ENCODE measurements at regions not wholly inside any gene's neighbourhood (a gene's known extent, or its start where the extent isn't known, plus 50 kb on each side); places are given as distances from the start of the nearest gene placed in this dataset.

DNA sequence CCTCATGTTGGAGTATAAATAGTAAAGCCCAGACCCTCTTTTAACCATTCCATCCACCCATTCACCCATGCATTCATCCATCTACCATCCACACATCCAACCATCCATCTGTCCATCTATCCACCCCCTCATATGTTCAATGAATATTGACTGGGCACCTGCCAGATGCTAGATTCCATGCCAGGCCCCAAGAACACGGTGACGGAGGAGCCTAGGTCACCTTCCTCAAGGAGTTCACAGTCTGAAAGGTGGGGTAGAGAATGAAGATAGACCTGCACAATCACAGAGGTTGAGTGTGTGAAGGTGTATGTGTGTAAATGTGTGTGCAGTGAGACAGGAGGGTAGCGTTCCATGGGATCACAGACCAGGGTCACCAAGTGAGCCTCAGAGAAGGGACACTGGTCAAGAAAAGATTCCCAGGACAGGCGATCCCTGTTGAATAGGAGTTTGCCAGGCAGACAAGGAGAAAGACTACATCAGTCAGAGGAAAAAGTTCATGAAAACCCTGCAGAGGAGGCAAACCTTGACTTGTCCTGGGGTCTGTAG is 287.2 kb downstream of the CYP26B1 start (continued):
- TF ChIP-seq E2F8 (IDR thresholded peaks at IDR 0.05; ENCODE audit: low read depth, partially characterized antibody), result no peak
- TF ChIP-seq KAT2A (conservative IDR thresholded peaks at IDR 0.05; ENCODE audit: control insufficient read depth, low read depth, low read length), result no peak

DNA sequence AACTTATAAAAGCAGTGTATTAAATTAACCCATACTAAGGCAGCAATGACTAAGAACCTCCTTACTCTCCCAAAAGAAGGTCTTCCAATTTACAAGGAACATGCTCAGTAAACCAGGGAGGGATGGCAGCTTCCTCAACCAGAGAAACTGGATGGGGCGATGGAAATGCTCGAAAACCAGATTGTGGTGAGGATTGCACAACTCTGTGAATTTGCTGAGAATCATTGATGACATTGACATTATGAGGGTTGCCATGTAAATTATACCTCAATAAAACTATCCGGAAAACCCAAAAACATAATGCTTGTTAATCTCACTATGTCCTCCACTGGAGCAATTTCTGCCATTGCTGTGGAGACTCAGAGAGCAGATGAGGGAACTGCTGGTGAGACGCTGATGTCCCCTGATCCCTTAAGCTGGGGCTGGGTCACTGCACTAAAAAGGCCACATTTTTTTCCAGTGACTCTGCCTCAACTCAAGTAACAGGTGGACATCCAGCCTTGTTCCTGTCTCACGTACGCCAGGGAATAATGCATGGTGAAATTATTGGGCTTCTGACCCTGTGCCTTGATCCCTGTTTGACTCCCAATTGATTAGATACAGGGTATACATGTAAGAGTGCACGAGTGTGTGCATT is 288.3 kb downstream of the CYP26B1 start:
- CTCF ChIA-PET, result no interaction called here

More for the DNA sequence above, 288.3 kb downstream of the CYP26B1 start:
- H3K79me2 ChIP-seq (ENCODE audit: control insufficient read depth, insufficient read depth, low read length), result no peaks in the 10 kb centered on the region
- no peak for FAIRE-seq
- no peak overlapping the region for H3K4me3 ChIP-seq
- in situ Hi-C loops (cut with MboI), result no loop called here
- ChIA-PET SMC1A (ENCODE audit: uncharacterized antibody, unreplicated experiment) (no interaction called here), POLR2A (no interaction called here), RAD21 (ENCODE audit: unreplicated experiment) (no interaction called here)
- DNase-seq (ENCODE audit: low read depth, low spot score), result no peak
- no peaks in the 10 kb centered on the region for H4K20me1 ChIP-seq (ENCODE audit: control insufficient read depth, insufficient read depth)
- H3K36me3 ChIP-seq (ENCODE audit: control insufficient read depth in 2 of 2, insufficient read depth in 2 of 2, low read length in 1 of 2), result no peaks in the 10 kb centered on the region
- no peaks in the 10 kb centered on the region for H3K27me3 ChIP-seq (replicated peaks in 1 of 2; ENCODE audit: control insufficient read depth in 2 of 2, insufficient read depth in 2 of 2, low read length in 1 of 2)
- TF ChIP-seq NRF1 (conservative IDR thresholded peaks at IDR 0.05; ENCODE audit: low read depth, low read length) (no peak), NFXL1 (IDR thresholded peaks at IDR 0.05; ENCODE audit: borderline replicate concordance) (no peak), PAX8 (IDR thresholded peaks at IDR 0.05) (no peak), JUND (IDR thresholded peaks at IDR 0.05; ENCODE audit: low read depth, low read length) (no peak), ASH2L (IDR thresholded peaks at IDR 0.05; ENCODE audit: borderline replicate concordance, low read depth) (no peak)
- no peak overlapping the region for H3K27ac ChIP-seq (ENCODE audit: control insufficient read depth, insufficient read depth)
- intact Hi-C loops (cut with micrococcal nuclease; ENCODE audit: unreplicated experiment), result no loop called here
- H3K4me1 ChIP-seq (ENCODE audit: control insufficient read depth, insufficient read depth, low read length), result no peaks in the 10 kb centered on the region
- 48% methylated on average over 7 of the region's 7 CpGs for WGBS (ENCODE audit: insufficient coverage, insufficient replicate concordance, low lambda C conversion rate, missing lambda C conversion rate)
- no TSS peak for BruUV-seq (replicated peaks)
- H3K9me3 ChIP-seq (replicated peaks; ENCODE audit: control insufficient read depth, insufficient read depth, low read length), result no peaks in the 10 kb centered on the region
- ATAC-seq, result no peak
- no peak overlapping the region for H3K9ac ChIP-seq (ENCODE audit: control insufficient read depth, insufficient read depth, low read length)
- H2AFZ ChIP-seq (ENCODE audit: control insufficient read depth, low read depth, low read length), result no peak overlapping the region
- no peak overlapping the region for H3K4me2 ChIP-seq (ENCODE audit: control insufficient read depth, insufficient read depth)

All from GM12878 (cell line).